Naive thymus-derived CD4-positive, alpha-beta T cell (primary cell): ENCODE measurements at regions not wholly inside any gene's neighbourhood (a gene's known extent, or its start where the extent isn't known, plus 50 kb on each side); places are given as distances from the start of the nearest gene placed in this dataset.

ENCODE experiments used
- ATAC-seq: fragments of 150-1000 bp; cut with Tn5 transposase; 2 replicates; pipeline ENCODE4 v1.10.0; 2021; ENCODE audit warnings: mild to moderate bottlenecking, moderate library complexity
- CTCF ChIA-PET: fragments of 350-600 bp; sonication (Branson Sonifier 250); formaldehyde crosslinking; loops from one replicate; lab custom pipeline; 2021; ENCODE audit warnings: antibody characterized with exemption; lab: Charles Lee
- POLR2A ChIA-PET: fragments of 350-600 bp; sonication (Branson Sonifier 250); formaldehyde crosslinking; loops from one replicate; lab custom pipeline; 2021; ENCODE audit warnings: antibody characterized with exemption, inconsistent platforms; lab: Charles Lee
- DNase-seq, 9 donors: peaks; one replicate each; pipeline versions ENCODE4 v3.0.0 to v3.0.0-alpha.2; 2020 to 2022; ENCODE audit warnings: mixed read lengths in 1 of 9
- H3K27ac ChIP-seq: one replicate; pipeline ENCODE4 v1.7.0; 2013; ENCODE audit warnings: mild to moderate bottlenecking, low read depth, low read length, moderate library complexity
- H3K27me3 ChIP-seq, 2 donors: one replicate each; pipeline ENCODE4 v1.7.0; 2013; ENCODE audit warnings: low read length in 2 of 2, mild to moderate bottlenecking in 2 of 2, moderate library complexity in 2 of 2; ENCODE audit not compliant: control insufficient read depth in 2 of 2, insufficient read depth in 2 of 2
- H3K36me3 ChIP-seq, 3 experiments: 1 replicate in 2 of 3; 2 replicates in 1 of 3; pipeline ENCODE4 v1.7.0; 2013; ENCODE audit warnings: low read length in 3 of 3, mild to moderate bottlenecking in 3 of 3, moderate library complexity in 1 of 3; ENCODE audit not compliant: insufficient read depth in 3 of 3, control insufficient read depth in 2 of 3
- H3K4me1 ChIP-seq, 2 donors: one replicate each; pipeline ENCODE4 v1.7.0; 2013; ENCODE audit warnings: low read length in 2 of 2, mild to moderate bottlenecking in 2 of 2, moderate library complexity in 1 of 2; ENCODE audit not compliant: control insufficient read depth in 2 of 2, insufficient read depth in 2 of 2
- H3K4me3 ChIP-seq: 2 replicates; pipeline ENCODE4 v1.7.0; 2013; ENCODE audit warnings: mild to moderate bottlenecking, low read length
- H3K9me3 ChIP-seq, 3 experiments: 1 replicate in 2 of 3; 2 replicates in 1 of 3; pipeline ENCODE4 v1.7.0; 2013; ENCODE audit warnings: low read length in 3 of 3; ENCODE audit not compliant: control insufficient read depth in 2 of 3
- H3K27ac Mint-ChIP-seq, 9 donors: one replicate each; pipeline ENCODE4 v1.8.0; 2020 to 2022; ENCODE audit warnings: mixed read lengths in 9 of 9, mild to moderate bottlenecking in 8 of 9, moderate library complexity in 5 of 9, inconsistent platforms in 2 of 9
- H3K27me3 Mint-ChIP-seq, 5 donors: one replicate each; pipeline ENCODE4 v1.8.0; 2021 to 2022; ENCODE audit warnings: mixed read lengths in 5 of 5, mild to moderate bottlenecking in 1 of 5
- H3K36me3 Mint-ChIP-seq, 5 donors: one replicate each; pipeline ENCODE4 v1.8.0; 2020 to 2022; ENCODE audit warnings: mixed read lengths in 5 of 5, mild to moderate bottlenecking in 3 of 5, inconsistent platforms in 1 of 5
- H3K4me1 Mint-ChIP-seq, 7 donors: one replicate each; pipeline ENCODE4 v1.8.0; 2020 to 2022; ENCODE audit warnings: mixed read lengths in 7 of 7, mild to moderate bottlenecking in 3 of 7, inconsistent platforms in 1 of 7
- H3K4me3 Mint-ChIP-seq, 10 donors: one replicate each; pipeline ENCODE4 v1.8.0; 2020 to 2022; ENCODE audit warnings: mild to moderate bottlenecking in 10 of 10, mixed read lengths in 10 of 10, moderate library complexity in 6 of 10, inconsistent platforms in 2 of 10
- H3K9me3 Mint-ChIP-seq, 11 donors: one replicate each; pipeline ENCODE4 v1.8.0; 2020 to 2022; ENCODE audit warnings: mixed read lengths in 11 of 11, mild to moderate bottlenecking in 4 of 11, inconsistent platforms in 1 of 11, moderate library complexity in 1 of 11
- intact Hi-C, 2 donors: fragments of 100-400 bp; cut with micrococcal nuclease; formaldehyde crosslinking; loops; one replicate each; pipeline ENCODE4 v1.15.1; 2023

DNA sequence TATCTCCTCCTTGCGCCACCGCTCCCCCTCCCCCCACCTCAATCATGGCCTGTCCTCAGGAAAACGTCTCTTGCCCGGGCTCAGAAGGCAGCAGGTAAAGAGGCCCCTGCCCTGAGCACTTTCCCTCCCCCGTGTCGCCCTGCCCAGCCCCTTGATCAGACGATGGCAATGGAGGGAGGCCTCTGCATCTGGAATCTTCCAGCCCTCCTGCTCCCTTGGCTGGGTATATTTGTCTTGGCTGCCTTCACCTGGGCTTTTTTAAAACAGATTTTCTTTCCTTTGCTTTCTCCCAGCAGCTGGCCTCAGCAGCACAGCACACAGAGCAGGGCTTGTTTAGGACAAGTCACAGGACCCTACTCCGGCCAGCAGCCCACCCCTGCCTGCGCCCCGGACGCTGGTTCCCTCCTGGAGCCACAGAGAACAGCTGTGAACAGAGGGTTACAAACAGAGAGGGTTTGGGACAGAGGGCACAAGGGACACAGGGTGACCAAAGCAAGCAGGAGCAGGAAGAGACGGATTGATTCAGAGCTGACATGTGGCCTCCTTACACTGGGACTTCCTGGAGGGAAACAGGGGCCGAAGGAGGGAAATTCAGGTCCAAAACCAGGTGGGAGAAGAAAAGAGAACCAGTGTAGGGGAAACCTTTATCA is 78.7 kb downstream of the ISG20 start:
- DNase-seq (no peak), ATAC-seq (no peak)
- Histone ChIP-seq H3K27ac (no peak overlapping the region), H3K4me3 (no peak overlapping the region), H3K27me3 (no peaks in the 10 kb centered on the region), H3K9me3 (no peaks in the 10 kb centered on the region), H3K36me3 (no peaks in the 10 kb centered on the region), H3K4me1 (no peaks in the 10 kb centered on the region)
- H3K4me3 Mint-ChIP-seq = no peak overlapping the region
- H3K27me3 Mint-ChIP-seq = peaks cover 6 to 30% (median 9%) of the 10 kb centered on the region in 5 donors
- CTCF ChIA-PET = no interaction called here
- no peaks in the 10 kb centered on the region for H3K36me3 Mint-ChIP-seq
- H3K9me3 Mint-ChIP-seq = peaks cover 0 to 3% (median 0%) of the 10 kb centered on the region in 11 donors
- POLR2A ChIA-PET = no interaction called here
- H3K4me1 Mint-ChIP-seq = peaks cover 0 to 2% (median 0%) of the 10 kb centered on the region in 7 donors
- intact Hi-C loops = no loop called here
- no peak overlapping the region for H3K27ac Mint-ChIP-seq

GRCh38 chr15:88718731-88719130 is 79.9 kb downstream of the ISG20 start:
- Histone ChIP-seq H3K27ac (no peak overlapping the region), H3K27me3 (no peaks in the 10 kb centered on the region), H3K9me3 (no peaks in the 10 kb centered on the region), H3K36me3 (no peaks in the 10 kb centered on the region), H3K4me3 (no peak overlapping the region), H3K4me1 (no peaks in the 10 kb centered on the region)
- CTCF ChIA-PET = no interaction called here
- POLR2A ChIA-PET = no interaction called here
- peaks cover 1 to 34% (median 10%) of the 10 kb centered on the region in 5 donors for H3K27me3 Mint-ChIP-seq
- peaks cover 0 to 4% (median 0%) of the 10 kb centered on the region in 5 donors for H3K36me3 Mint-ChIP-seq
- intact Hi-C loops = no loop called here
- H3K4me1 Mint-ChIP-seq = peaks cover 0 to 2% (median 0%) of the 10 kb centered on the region in 7 donors
- no peak for DNase-seq
- H3K4me3 Mint-ChIP-seq = no peak overlapping the region
- ATAC-seq = no peak
- peaks cover 0 to 4% (median 0%) of the 10 kb centered on the region in 11 donors for H3K9me3 Mint-ChIP-seq
- H3K27ac Mint-ChIP-seq = peak overlapping the region in 1 of 9 donors; percentile 20

DNA sequence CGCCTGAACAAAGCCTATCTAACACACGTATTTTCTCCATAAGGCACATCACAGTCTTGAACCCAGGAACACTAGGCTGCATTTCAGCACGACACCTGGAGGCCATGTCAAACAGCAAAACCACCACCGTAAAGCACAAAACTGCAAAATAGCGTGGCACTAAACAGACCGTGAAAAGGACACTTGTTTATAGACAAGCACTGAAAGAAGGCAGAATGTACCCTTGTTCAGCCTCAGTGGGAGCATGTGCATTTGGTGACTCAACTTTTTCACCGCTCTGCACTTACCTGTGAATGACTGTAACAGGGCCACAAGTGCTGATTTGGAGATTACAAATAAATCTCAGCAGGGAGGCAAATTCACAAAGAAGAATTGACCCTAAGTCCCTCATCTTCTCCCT is 80.8 kb downstream of the ISG20 start:
- no peak for DNase-seq

DNA sequence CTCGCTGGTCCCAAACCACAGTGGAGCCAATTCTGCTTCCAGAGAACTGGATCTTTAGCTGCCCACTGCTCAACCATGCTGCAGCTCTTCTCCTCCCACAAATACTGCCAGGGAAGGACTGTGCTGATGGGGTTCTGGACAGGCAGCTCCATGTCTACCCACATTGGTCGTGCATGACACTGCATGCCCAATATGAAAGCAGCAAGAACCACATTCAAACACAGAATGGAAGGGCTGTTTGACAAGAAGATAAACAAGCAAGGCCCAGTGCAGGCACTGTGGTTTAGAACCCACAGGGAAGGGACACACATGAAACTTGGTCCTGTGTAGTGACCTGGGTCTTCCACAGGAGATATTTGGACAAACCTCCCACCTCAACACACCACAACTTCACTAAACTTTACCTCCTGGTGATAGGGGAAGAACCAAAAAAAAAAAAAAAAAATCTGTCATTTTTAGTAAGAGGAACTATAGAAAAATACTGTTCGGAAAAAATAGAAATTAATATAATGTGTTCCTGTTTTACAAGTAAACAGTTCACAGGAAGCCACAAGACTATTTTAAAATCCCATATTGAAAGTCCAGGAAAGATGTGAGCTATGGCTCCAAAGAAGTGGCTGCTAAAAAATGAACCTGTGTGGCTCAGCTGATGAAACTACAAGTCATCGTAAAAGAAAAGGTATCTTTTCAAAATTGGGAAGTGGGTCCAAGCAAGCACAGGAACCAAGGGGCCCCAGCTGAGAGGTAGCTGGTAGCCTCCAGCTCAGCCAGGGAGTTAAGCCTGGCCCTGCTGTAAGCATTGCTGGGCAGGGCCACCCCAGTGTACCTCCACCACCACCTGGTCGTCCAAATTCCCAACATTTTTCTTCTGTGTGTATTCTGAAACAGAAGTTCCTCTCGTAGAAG is 77.7 kb upstream of the ACAN start:
- ChIA-PET POLR2A (no interaction called here), CTCF (interaction anchor here (0.6 kb wide), 1 partner anchor 133 kb away, joined by 5 read pairs; no protein-coding TSS in a partner anchor)
- no peaks in the 10 kb centered on the region for H3K9me3 ChIP-seq
- no peaks in the 10 kb centered on the region for H3K4me1 ChIP-seq
- no peaks in the 10 kb centered on the region for H3K27me3 ChIP-seq
- Mint-ChIP-seq H3K27me3 (peaks cover 3 to 22% (median 6%) of the 10 kb centered on the region in 5 donors), H3K4me1 (peaks cover 0 to 5% (median 0%) of the 10 kb centered on the region in 7 donors), H3K36me3 (peaks cover 0 to 4% (median 0%) of the 10 kb centered on the region in 5 donors), H3K4me3 (no peak overlapping the region), H3K27ac (no peak overlapping the region), H3K9me3 (peaks cover 0 to 5% (median 3%) of the 10 kb centered on the region in 11 donors)
- no peaks in the 10 kb centered on the region for H3K36me3 ChIP-seq
- intact Hi-C loops = no loop called here
- ATAC-seq (no peak), DNase-seq (no peak)
- H3K4me3 ChIP-seq = no peak overlapping the region
- H3K27ac ChIP-seq = no peak overlapping the region

More for the DNA sequence above, 80.8 kb downstream of the ISG20 start:
- no peaks in the 10 kb centered on the region for H3K4me1 Mint-ChIP-seq
- H3K36me3 ChIP-seq = no peaks in the 10 kb centered on the region
- H3K27ac Mint-ChIP-seq = no peak overlapping the region
- ATAC-seq = no peak
- H3K9me3 Mint-ChIP-seq = peaks cover 0 to 4% (median 0%) of the 10 kb centered on the region in 11 donors
- no peaks in the 10 kb centered on the region for H3K4me1 ChIP-seq
- no peaks in the 10 kb centered on the region for H3K9me3 ChIP-seq
- H3K4me3 ChIP-seq = no peak overlapping the region
- H3K27ac ChIP-seq = no peak overlapping the region
- CTCF ChIA-PET = no interaction called here
- peaks cover 1 to 29% (median 10%) of the 10 kb centered on the region in 5 donors for H3K27me3 Mint-ChIP-seq
- H3K27me3 ChIP-seq = no peaks in the 10 kb centered on the region
- no peak overlapping the region for H3K4me3 Mint-ChIP-seq
- POLR2A ChIA-PET = no interaction called here
- H3K36me3 Mint-ChIP-seq = peaks cover 0 to 4% (median 0%) of the 10 kb centered on the region in 5 donors
- intact Hi-C loops = no loop called here

GRCh38 chr15:88727439-88727838 is 75.8 kb upstream of the ACAN start:
- H3K4me1 ChIP-seq = no peaks in the 10 kb centered on the region
- peaks cover 0 to 5% (median 2%) of the 10 kb centered on the region in 11 donors for H3K9me3 Mint-ChIP-seq
- ChIA-PET CTCF (no interaction called here), POLR2A (no interaction called here)
- no peak for DNase-seq
- H3K4me3 Mint-ChIP-seq = no peak overlapping the region
- H3K27me3 ChIP-seq = no peaks in the 10 kb centered on the region
- H3K4me3 ChIP-seq = no peak overlapping the region
- H3K27ac Mint-ChIP-seq = no peak overlapping the region
- peaks cover 0 to 4% (median 0%) of the 10 kb centered on the region in 5 donors for H3K36me3 Mint-ChIP-seq
- H3K27me3 Mint-ChIP-seq = peaks cover 0 to 22% (median 1%) of the 10 kb centered on the region in 5 donors
- intact Hi-C loops = no loop called here
- ATAC-seq = no peak
- no peaks in the 10 kb centered on the region for H3K36me3 ChIP-seq
- H3K27ac ChIP-seq = no peak overlapping the region
- H3K9me3 ChIP-seq = no peaks in the 10 kb centered on the region
- H3K4me1 Mint-ChIP-seq = peaks cover 0 to 5% (median 0%) of the 10 kb centered on the region in 7 donors

DNA sequence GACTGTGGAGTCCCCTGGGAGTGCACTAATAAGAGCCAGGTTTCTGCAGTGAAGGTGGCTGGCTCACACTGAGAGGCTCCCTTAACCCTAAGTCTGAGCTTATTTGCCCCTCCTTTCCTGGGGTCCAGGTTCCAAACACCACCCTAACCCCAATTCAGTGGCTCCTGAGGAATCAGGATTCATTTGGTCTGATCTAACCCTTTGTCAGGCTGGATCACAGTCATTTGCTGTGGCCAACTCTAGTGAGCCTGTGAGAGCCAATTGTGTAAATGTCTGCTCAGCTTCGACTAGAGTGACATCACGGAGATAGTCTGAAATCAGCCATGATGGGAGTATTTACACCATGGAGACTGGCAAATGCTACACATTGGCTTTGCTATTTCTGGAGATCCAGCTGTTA is 73.7 kb upstream of the ACAN start:
- DNase-seq = no peak

More for the DNA sequence above, 73.7 kb upstream of the ACAN start:
- Histone ChIP-seq H3K4me3 (no peak overlapping the region), H3K4me1 (no peaks in the 10 kb centered on the region), H3K27me3 (no peaks in the 10 kb centered on the region), H3K27ac (no peak overlapping the region), H3K9me3 (no peaks in the 10 kb centered on the region), H3K36me3 (no peaks in the 10 kb centered on the region)
- intact Hi-C loops = no loop called here
- H3K36me3 Mint-ChIP-seq = no peaks in the 10 kb centered on the region
- POLR2A ChIA-PET = no interaction called here
- peaks cover 0 to 12% (median 1%) of the 10 kb centered on the region in 5 donors for H3K27me3 Mint-ChIP-seq
- no peak for ATAC-seq
- peaks cover 0 to 5% (median 0%) of the 10 kb centered on the region in 7 donors for H3K4me1 Mint-ChIP-seq
- peaks cover 0 to 5% (median 0%) of the 10 kb centered on the region in 11 donors for H3K9me3 Mint-ChIP-seq
- CTCF ChIA-PET = no interaction called here
- no peak overlapping the region for H3K4me3 Mint-ChIP-seq
- H3K27ac Mint-ChIP-seq = no peak overlapping the region
